ENCODE measurements at regions not wholly inside any gene's neighbourhood (a gene's known extent, or its start where the extent isn't known, plus 50 kb on each side); places are given as distances from the start of the nearest gene placed in this dataset.

DNA sequence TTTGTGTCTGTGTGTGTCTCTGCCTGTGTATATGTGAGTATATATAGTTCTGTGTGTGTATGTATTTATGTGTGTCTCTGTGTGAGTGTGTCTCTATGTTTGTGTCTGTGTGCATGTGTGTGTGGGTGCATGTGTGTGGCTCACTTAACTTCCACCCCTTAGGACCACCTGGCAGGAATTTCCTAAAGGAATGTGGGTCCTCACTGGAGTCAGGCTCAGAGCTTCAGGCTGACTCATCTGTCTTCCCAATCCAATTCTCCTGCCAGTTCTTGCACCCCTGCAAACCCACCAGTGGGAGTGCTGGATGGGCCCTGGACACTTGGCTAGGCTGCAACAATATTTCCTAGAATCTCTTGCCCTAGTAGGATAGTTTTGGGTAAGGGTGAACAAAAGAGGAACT, 70.2 kb upstream of the GRB10 start:
- TF ChIP-seq CTCF (IDR thresholded peaks at IDR 0.05), result no peak
- no peak for TF ChIP-seq POLR2A (IDR thresholded peaks at IDR 0.05)

All from thyroid gland (tissue), 4 donors.